Glutamatergic neuron (in vitro differentiated cells): ENCODE measurements at regions not wholly inside any gene's neighbourhood (a gene's known extent, or its start where the extent isn't known, plus 50 kb on each side); places are given as distances from the start of the nearest gene placed in this dataset.

Experiments
- DNase-seq: peaks from one replicate; pipeline ENCODE4 v3.0.0; 2022
- H3K27ac Mint-ChIP-seq: one replicate; pipeline ENCODE4 v1.8.0; 2020; ENCODE audit warnings: mild to moderate bottlenecking, mixed read lengths, inconsistent platforms; ENCODE audit not compliant: unreplicated experiment
- H3K27me3 Mint-ChIP-seq: one replicate; pipeline ENCODE4 v1.8.0; 2020; ENCODE audit warnings: mild to moderate bottlenecking, moderate library complexity, mixed read lengths, inconsistent platforms; ENCODE audit not compliant: unreplicated experiment
- H3K36me3 Mint-ChIP-seq: one replicate; pipeline ENCODE4 v1.8.0; 2020; ENCODE audit warnings: mild to moderate bottlenecking, mixed read lengths, inconsistent platforms; ENCODE audit not compliant: unreplicated experiment
- H3K4me1 Mint-ChIP-seq: one replicate; pipeline ENCODE4 v1.8.0; 2020; ENCODE audit warnings: mild to moderate bottlenecking, low read depth, mixed read lengths, inconsistent platforms; ENCODE audit not compliant: unreplicated experiment
- H3K4me3 Mint-ChIP-seq: one replicate; pipeline ENCODE4 v1.8.0; 2020; ENCODE audit warnings: mild to moderate bottlenecking, mixed read lengths, inconsistent platforms; ENCODE audit not compliant: unreplicated experiment
- H3K9me3 Mint-ChIP-seq: one replicate; pipeline ENCODE4 v1.8.0; 2020; ENCODE audit warnings: mild to moderate bottlenecking, moderate library complexity, mixed read lengths, inconsistent platforms; ENCODE audit not compliant: unreplicated experiment
- TF ChIP-seq, protein P1 (sequence below): fragments of 200-600 bp; sonication (generic); IDR thresholded peaks from one replicate; pipeline ENCODE4 v1.5.0; 2021; ENCODE audit not compliant: partially characterized antibody, unreplicated experiment

DNA sequence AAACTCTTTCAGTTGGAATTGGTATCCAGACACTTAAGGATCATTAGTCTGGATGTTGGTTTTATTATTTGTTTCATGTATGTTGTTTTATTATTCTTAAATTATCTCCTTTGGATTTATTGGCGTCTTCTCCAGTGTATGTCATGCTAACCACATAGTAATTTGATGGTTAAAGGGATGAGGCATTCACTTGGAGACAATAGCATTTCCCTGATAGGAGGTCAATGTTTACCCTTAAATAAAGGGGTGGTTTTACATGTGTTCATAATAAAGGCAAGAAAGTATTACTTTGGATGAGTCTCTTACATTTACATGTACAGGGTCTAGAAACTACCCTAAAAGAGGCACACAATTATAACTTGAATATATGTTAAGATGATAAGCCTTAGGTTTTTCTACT is 51.2 kb upstream of the RNF144B start:
- Mint-ChIP-seq H3K36me3 (no peaks in the 10 kb centered on the region), H3K9me3 (no peaks in the 10 kb centered on the region), H3K27me3 (peaks cover 3% of the 10 kb centered on the region), H3K4me3 (no peak overlapping the region), H3K27ac (no peak overlapping the region), H3K4me1 (no peaks in the 10 kb centered on the region)
- TF ChIP-seq, protein P1, sequence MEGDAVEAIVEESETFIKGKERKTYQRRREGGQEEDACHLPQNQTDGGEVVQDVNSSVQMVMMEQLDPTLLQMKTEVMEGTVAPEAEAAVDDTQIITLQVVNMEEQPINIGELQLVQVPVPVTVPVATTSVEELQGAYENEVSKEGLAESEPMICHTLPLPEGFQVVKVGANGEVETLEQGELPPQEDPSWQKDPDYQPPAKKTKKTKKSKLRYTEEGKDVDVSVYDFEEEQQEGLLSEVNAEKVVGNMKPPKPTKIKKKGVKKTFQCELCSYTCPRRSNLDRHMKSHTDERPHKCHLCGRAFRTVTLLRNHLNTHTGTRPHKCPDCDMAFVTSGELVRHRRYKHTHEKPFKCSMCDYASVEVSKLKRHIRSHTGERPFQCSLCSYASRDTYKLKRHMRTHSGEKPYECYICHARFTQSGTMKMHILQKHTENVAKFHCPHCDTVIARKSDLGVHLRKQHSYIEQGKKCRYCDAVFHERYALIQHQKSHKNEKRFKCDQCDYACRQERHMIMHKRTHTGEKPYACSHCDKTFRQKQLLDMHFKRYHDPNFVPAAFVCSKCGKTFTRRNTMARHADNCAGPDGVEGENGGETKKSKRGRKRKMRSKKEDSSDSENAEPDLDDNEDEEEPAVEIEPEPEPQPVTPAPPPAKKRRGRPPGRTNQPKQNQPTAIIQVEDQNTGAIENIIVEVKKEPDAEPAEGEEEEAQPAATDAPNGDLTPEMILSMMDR: no peak
- DNase-seq: no peak

DNA sequence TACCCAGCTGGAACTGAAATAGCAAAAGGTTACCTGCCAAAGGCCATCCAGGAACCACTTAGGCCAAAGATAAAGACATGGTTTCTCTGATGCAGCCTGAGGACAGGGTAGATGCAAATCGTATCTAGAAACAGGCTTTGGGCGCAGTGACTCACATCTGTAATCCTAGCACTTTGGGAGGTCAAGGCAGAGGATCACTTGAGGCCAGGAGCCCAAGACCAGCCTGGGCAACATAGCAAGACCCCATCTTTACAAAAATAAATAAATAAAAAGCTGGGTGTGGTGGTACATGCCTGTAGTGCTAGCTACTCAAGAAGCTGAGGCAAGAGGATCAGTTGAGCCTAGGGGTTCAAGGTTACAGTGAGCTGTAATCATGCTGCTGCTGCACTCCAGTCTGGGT is 52.9 kb upstream of the RNF144B start:
- H3K36me3 Mint-ChIP-seq: no peaks in the 10 kb centered on the region
- H3K27me3 Mint-ChIP-seq: peaks cover 3% of the 10 kb centered on the region

DNA sequence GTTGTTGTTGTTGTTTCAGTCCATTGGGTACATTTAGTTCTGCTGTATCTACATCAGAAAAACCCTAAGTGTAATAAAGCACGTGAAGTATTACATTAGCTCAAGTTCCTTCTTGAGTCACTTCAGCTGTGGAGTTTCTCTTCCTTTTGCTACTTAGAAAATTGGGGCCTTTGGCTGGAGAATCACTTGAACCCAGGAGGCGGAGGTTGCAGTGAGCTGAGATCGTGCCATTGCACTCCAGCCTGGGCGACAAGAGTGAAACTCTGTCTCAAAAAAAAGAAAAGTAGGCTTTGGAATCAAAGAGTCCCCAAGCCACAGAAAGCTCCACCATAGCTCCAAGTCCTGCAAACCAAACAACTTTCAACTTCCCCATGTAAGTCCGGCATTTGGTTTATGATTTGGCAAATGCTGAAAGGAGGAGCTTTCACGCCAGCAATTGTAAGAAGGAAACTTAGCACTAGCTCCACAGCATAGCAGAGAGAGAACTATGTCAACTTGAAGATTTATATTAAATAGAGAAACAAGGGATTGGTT is 56.5 kb upstream of the RNF144B start:
- H3K36me3 Mint-ChIP-seq: no peaks in the 10 kb centered on the region
- H3K27me3 Mint-ChIP-seq: no peaks in the 10 kb centered on the region
- H3K27ac Mint-ChIP-seq: no peak overlapping the region
- no peak overlapping the region for H3K4me3 Mint-ChIP-seq
- no peaks in the 10 kb centered on the region for H3K9me3 Mint-ChIP-seq
- peaks cover 1% of the 10 kb centered on the region for H3K4me1 Mint-ChIP-seq
- DNase-seq: no peak
- TF ChIP-seq, protein P1: no peak

More for the DNA sequence above, 52.9 kb upstream of the RNF144B start:
- TF ChIP-seq, protein P1: no peak
- no peak overlapping the region for H3K4me3 Mint-ChIP-seq
- DNase-seq: no peak
- no peaks in the 10 kb centered on the region for H3K9me3 Mint-ChIP-seq
- no peaks in the 10 kb centered on the region for H3K4me1 Mint-ChIP-seq
- no peak overlapping the region for H3K27ac Mint-ChIP-seq

DNA sequence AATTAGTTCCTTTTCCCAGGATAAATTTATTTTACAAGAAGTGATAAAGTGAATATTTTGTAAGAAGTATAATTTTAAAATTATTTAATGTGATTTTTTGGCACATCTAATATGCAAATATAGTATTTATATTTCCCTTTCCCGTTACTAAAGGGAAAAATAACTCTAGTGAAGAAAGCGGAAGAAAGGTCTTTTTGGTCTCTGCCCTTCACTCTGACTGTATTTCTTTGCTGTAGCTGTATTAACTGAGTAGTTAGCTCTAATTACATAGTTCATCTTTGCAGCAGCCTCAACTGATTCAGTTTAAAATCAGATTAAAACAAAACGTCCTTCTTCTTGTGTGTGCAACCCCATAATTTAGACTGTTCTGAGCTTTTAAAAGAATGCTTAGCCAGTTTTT is 57.4 kb upstream of the RNF144B start:
- H3K27ac Mint-ChIP-seq: no peak overlapping the region
- H3K27me3 Mint-ChIP-seq: peaks cover 1% of the 10 kb centered on the region
- peaks cover 1% of the 10 kb centered on the region for H3K4me1 Mint-ChIP-seq
- DNase-seq: no peak
- TF ChIP-seq, protein P1: no peak
- no peak overlapping the region for H3K4me3 Mint-ChIP-seq
- no peaks in the 10 kb centered on the region for H3K36me3 Mint-ChIP-seq
- H3K9me3 Mint-ChIP-seq: no peaks in the 10 kb centered on the region

DNA sequence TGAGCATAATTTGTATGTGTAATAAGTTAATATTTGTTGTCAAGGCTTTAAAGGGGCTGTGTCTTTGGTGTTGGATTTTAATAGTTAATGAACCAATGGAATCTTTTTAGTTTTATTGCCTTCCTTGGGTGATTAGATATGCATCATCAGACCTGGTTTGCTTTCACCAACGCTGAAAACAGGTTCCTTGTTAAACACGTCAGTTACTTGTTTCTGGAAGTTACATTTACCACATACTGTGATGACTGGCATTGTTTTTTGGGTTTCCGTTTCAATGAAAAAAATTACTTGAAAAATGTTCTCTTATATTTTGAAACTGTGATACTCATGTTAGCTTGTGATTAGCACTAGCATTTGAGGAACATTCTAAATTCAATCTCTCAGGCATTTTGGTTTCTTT is 58.6 kb upstream of the RNF144B start:
- TF ChIP-seq, protein P1: no peak
- no peak for DNase-seq
- Mint-ChIP-seq H3K4me3 (no peak overlapping the region), H3K9me3 (no peaks in the 10 kb centered on the region), H3K4me1 (peaks cover 1% of the 10 kb centered on the region), H3K27ac (no peak overlapping the region), H3K36me3 (no peaks in the 10 kb centered on the region), H3K27me3 (peaks cover 1% of the 10 kb centered on the region)
